Parathyroid adenoma (tissue), 2 donors: ENCODE measurements at regions not wholly inside any gene's neighbourhood (a gene's known extent, or its start where the extent isn't known, plus 50 kb on each side); places are given as distances from the start of the nearest gene placed in this dataset.

Source experiments
- H2AFZ ChIP-seq: fragments of 300-600 bp; sonication (generic); one replicate; pipeline ENCODE4 v1.7.0; 2017; ENCODE audit warnings: antibody characterized with exemption, mild to moderate bottlenecking
- H3K27ac ChIP-seq: fragments of 300-600 bp; sonication (generic); one replicate; pipeline ENCODE4 v1.7.0; 2017
- H3K27me3 ChIP-seq: fragments of 300-600 bp; sonication (generic); one replicate; pipeline ENCODE4 v1.7.0; 2017; ENCODE audit warnings: low read length; ENCODE audit not compliant: control insufficient read depth, insufficient read depth
- H3K36me3 ChIP-seq: fragments of 300-600 bp; sonication (generic); one replicate; pipeline ENCODE4 v1.7.0; 2017; ENCODE audit warnings: low read length; ENCODE audit not compliant: control insufficient read depth, insufficient read depth
- H3K4me1 ChIP-seq: fragments of 300-600 bp; sonication (generic); one replicate; pipeline ENCODE4 v1.7.0; 2017; ENCODE audit warnings: control low read depth
- H3K4me2 ChIP-seq: fragments of 300-600 bp; sonication (generic); one replicate; pipeline ENCODE4 v1.7.0; 2017; ENCODE audit warnings: low read length
- H3K4me3 ChIP-seq: fragments of 300-600 bp; sonication (generic); one replicate; pipeline ENCODE4 v1.7.0; 2017; ENCODE audit warnings: low read depth, low read length
- H3K79me2 ChIP-seq: fragments of 300-600 bp; sonication (generic); one replicate; pipeline ENCODE4 v1.7.0; 2017; ENCODE audit warnings: control low read depth
- H3K9ac ChIP-seq: fragments of 300-600 bp; sonication (generic); one replicate; pipeline ENCODE4 v1.7.0; 2017; ENCODE audit warnings: mild to moderate bottlenecking
- H3K9me3 ChIP-seq: fragments of 300-600 bp; sonication (generic); one replicate; pipeline ENCODE4 v1.7.0; 2017; ENCODE audit warnings: low read length; ENCODE audit not compliant: control insufficient read depth
- CTCF ChIP-seq: fragments of 300-600 bp; sonication (generic); IDR thresholded peaks from one replicate; pipeline ENCODE4 v1.7.0; 2017; ENCODE audit warnings: antibody characterized with exemption, mild to moderate bottlenecking
- donor health status: primary hyperparathyroidism.

DNA sequence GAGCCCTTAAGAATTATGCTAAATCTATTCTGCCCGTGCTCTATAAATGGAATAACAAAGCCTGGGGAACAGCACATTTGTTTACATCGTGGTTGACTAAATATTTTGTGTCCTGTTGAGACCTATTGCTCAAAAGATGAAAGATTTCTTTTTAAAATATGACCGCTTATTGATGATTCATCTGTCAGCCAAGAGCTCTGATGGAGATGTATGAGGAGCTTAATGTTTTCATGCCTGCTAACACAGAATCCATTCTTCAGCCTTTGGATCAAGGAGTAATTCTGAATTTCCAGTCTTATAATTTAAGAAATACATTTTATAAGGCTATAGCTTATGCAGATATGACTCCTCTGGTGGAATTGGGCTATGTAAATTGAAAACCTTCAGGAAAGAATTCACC is 271.3 kb upstream of the FAT4 start:
- Histone ChIP-seq H3K4me1 (no peaks in the 10 kb centered on the region), H3K27me3 (no peaks in the 10 kb centered on the region), H3K9me3 (no peaks in the 10 kb centered on the region), H3K4me2 (no peak overlapping the region), H2AFZ (no peak overlapping the region), H3K36me3 (no peaks in the 10 kb centered on the region), H3K27ac (no peak overlapping the region), H3K4me3 (no peak overlapping the region), H3K9ac (no peak overlapping the region), H3K79me2 (no peaks in the 10 kb centered on the region)
- no peak for TF ChIP-seq CTCF

DNA sequence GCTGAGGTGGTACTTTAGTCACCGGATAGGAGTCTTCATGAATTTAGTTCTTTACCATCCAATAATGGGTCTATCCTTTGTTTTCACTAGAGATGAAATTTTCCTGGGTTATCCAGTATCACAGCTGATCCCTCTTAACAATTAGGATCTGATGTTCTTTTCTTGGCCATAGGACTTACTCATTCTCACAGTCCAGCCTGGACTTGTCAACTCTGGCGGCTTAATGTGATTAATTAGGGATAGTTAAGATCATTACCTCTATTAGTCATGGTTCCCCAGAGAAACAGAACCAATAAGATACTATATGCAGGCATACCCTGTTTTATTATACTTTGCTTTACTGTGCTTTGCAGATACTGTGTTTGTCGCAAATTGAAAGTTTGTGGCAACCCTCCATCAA is 272.7 kb upstream of the FAT4 start:
- Histone ChIP-seq H3K9ac (no peak overlapping the region), H2AFZ (no peak overlapping the region)
- TF ChIP-seq CTCF, result no peak

DNA sequence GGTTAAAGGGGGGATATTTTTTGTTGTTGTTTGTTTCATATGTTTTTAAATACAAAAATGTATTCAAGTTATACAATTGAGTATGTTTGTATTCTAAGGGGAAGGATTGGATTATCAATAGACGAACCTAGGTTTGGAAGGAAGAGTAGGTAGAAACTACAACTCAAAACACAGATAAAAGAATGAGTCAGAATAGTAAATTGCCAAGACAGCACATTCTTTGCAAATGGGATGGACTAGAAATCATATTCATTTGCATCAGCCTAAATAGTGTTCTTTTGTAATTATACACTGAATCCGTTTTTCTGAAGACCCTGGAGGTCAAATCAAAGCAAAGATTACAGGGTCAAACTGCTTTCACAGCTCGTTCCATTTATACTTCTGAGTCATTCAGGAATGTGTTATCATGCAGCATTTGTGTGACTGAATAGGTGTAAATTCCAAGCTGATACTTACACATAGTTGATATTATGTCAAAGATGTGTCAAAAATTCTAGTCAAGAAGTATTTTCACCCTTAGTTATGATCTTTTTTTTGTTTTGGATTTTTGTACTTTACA is 273.3 kb upstream of the FAT4 start:
- Histone ChIP-seq H3K9ac (no peak overlapping the region), H3K4me1 (no peaks in the 10 kb centered on the region), H3K4me3 (no peak overlapping the region), H3K27me3 (no peaks in the 10 kb centered on the region), H3K36me3 (no peaks in the 10 kb centered on the region), H3K79me2 (no peaks in the 10 kb centered on the region), H3K27ac (no peak overlapping the region), H2AFZ (no peak overlapping the region), H3K9me3 (no peaks in the 10 kb centered on the region), H3K4me2 (no peak overlapping the region)
- TF ChIP-seq CTCF, result no peak

More for the DNA sequence above, 272.7 kb upstream of the FAT4 start:
- H3K4me2 ChIP-seq, result no peak overlapping the region
- no peaks in the 10 kb centered on the region for H3K36me3 ChIP-seq
- H3K4me1 ChIP-seq, result no peaks in the 10 kb centered on the region
- no peaks in the 10 kb centered on the region for H3K27me3 ChIP-seq
- no peak overlapping the region for H3K4me3 ChIP-seq
- H3K9me3 ChIP-seq, result no peaks in the 10 kb centered on the region
- no peaks in the 10 kb centered on the region for H3K79me2 ChIP-seq
- no peak overlapping the region for H3K27ac ChIP-seq

GRCh38 chr4:125039550-125039949 is 275.2 kb upstream of the FAT4 start:
- no peak for TF ChIP-seq CTCF
- no peak overlapping the region for H2AFZ ChIP-seq
- H3K9ac ChIP-seq, result no peak overlapping the region
- no peaks in the 10 kb centered on the region for H3K4me1 ChIP-seq
- no peaks in the 10 kb centered on the region for H3K27me3 ChIP-seq
- no peak overlapping the region for H3K4me3 ChIP-seq
- H3K9me3 ChIP-seq, result no peaks in the 10 kb centered on the region
- no peak overlapping the region for H3K27ac ChIP-seq
- no peaks in the 10 kb centered on the region for H3K79me2 ChIP-seq
- no peak overlapping the region for H3K4me2 ChIP-seq
- H3K36me3 ChIP-seq, result no peaks in the 10 kb centered on the region

DNA sequence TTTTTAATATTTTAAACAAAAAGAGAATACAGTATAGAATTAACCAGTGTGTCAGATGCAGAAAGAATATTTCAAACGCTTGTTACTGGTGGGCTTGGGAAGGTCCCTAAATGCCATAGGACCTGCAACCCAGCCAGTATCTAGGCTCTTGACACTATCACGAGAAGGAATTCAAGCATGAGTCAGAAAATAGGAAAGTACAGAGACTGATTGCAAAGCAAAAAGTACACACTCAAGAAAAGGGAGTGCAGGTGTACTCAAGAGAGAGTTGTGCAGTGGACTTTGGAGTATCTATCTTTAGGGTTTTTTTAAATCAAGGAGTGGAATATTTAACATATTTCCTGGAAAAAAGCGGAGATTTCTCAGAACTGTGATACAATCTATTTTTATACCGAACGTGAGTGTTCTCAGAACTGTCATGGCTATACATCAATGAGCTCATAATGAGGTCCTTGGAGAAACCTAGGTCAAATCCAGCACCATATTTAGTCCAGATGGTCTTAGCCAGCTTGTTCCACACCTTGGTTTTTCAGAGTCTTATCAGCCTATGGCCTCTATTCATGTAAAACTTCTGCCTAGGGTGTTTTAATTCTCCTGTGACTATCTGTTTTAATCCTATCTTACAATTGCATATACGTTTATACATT is 291.8 kb upstream of the FAT4 start:
- H3K27me3 ChIP-seq, result no peaks in the 10 kb centered on the region
- H3K79me2 ChIP-seq, result no peaks in the 10 kb centered on the region
- no peak overlapping the region for H3K9ac ChIP-seq
- H3K4me2 ChIP-seq, result no peak overlapping the region
- H3K4me3 ChIP-seq, result no peak overlapping the region
- no peaks in the 10 kb centered on the region for H3K36me3 ChIP-seq
- no peaks in the 10 kb centered on the region for H3K9me3 ChIP-seq
- H2AFZ ChIP-seq, result no peak overlapping the region
- H3K4me1 ChIP-seq, result no peaks in the 10 kb centered on the region
- no peak overlapping the region for H3K27ac ChIP-seq
- no peak for TF ChIP-seq CTCF
